ENCODE measurements at regions not wholly inside any gene's neighbourhood (a gene's known extent, or its start where the extent isn't known, plus 50 kb on each side); places are given as distances from the start of the nearest gene placed in this dataset.

- no peaks in the 10 kb centered on the region for H3K36me3 ChIP-seq (replicated peaks in 1 of 2; ENCODE audit: control insufficient read depth in 1 of 2, insufficient read depth in 2 of 2, low read length in 1 of 2)
- TF ChIP-seq FOXM1 (IDR thresholded peaks at IDR 0.05; ENCODE audit: low read depth) (no peak), RXRA (IDR thresholded peaks at IDR 0.05; ENCODE audit: borderline replicate concordance, low read depth) (no peak), YY1 (IDR thresholded peaks at IDR 0.05; ENCODE audit: low read depth) (no peak), RFX5 (IDR thresholded peaks at IDR 0.05; ENCODE audit: low read length) (no peak)
- CTCF ChIA-PET = no interaction called here
- POLR2A ChIA-PET = no interaction called here
- H3K4me2 ChIP-seq = peak overlapping the region; percentile 40; the same call in 1 of the 2 replicates
- peak overlapping the region in 1 of 2 experiments; percentile 7; a peak in 1 of 4 replicates for H3K4me3 ChIP-seq (ENCODE audit: low read depth in 2 of 2, low read length in 1 of 2)
- H4K20me1 ChIP-seq (ENCODE audit: insufficient read depth) = no peaks in the 10 kb centered on the region
- H3K79me2 ChIP-seq (ENCODE audit: insufficient read depth) = no peaks in the 10 kb centered on the region
- H2AFZ ChIP-seq (ENCODE audit: low read depth) = peak overlapping the region; percentile 21; the same call in 1 of the 2 replicates
- peaks cover 35% of the 10 kb centered on the region for H3F3A ChIP-seq (replicated peaks; ENCODE audit: insufficient read depth)
- WGBS (ENCODE audit: low lambda C conversion rate) = 89% methylated on average over 1 of the region's 1 CpG
- no peak overlapping the region for H3K9ac ChIP-seq
- H3K27me3 ChIP-seq (ENCODE audit: insufficient read depth) = no peaks in the 10 kb centered on the region
- no peaks in the 10 kb centered on the region for H3K9me2 ChIP-seq
- no peak for DNase-seq
- H3K9me3 ChIP-seq = no peaks in the 10 kb centered on the region
- peak overlapping the region; percentile 67 to 75; a peak in 3 of 4 replicates for H3K27ac ChIP-seq (ENCODE audit: low read depth in 2 of 2, low read length in 1 of 2)
- H3K4me1 ChIP-seq (ENCODE audit: control insufficient read depth in 1 of 2, insufficient read depth in 2 of 2, low read depth in 1 of 2, low read length in 1 of 2) = peaks cover 4 to 33% of the 10 kb centered on the region in 2 experiments
Measured at GRCh38 chr2:63735931-63736330, 105.8 kb upstream of the UGP2 start.

DNA sequence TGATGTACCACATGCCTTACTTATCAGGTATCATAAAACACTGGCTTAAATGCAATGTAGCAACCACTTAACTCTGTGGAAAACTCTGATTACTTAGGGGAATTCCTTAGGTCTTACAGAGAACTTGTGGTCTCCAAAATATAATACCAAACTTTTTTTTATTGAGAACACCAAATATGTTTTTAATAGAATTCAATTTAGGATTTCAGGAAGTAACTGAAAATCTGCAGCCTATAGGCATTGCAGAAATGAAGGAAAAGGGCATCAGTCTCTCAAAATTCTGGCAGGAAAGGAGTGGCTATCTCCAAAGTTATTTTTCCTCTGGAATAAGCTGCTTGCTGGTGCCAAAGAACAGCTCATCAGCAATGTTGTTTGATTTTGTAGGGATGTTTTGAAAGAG, 105.3 kb upstream of the UGP2 start:
- DNase-seq = no peak
- H3K27me3 ChIP-seq (ENCODE audit: insufficient read depth) = no peaks in the 10 kb centered on the region
- no peaks in the 10 kb centered on the region for H3K79me2 ChIP-seq (ENCODE audit: insufficient read depth)
- H4K20me1 ChIP-seq (ENCODE audit: insufficient read depth) = no peaks in the 10 kb centered on the region
- peak overlapping the region; percentile 67 to 75; a peak in 3 of 4 replicates for H3K27ac ChIP-seq (ENCODE audit: low read depth in 2 of 2, low read length in 1 of 2)
- H3K36me3 ChIP-seq (replicated peaks in 1 of 2; ENCODE audit: control insufficient read depth in 1 of 2, insufficient read depth in 2 of 2, low read length in 1 of 2) = no peaks in the 10 kb centered on the region
- H3K4me3 ChIP-seq (ENCODE audit: low read depth in 2 of 2, low read length in 1 of 2) = peak overlapping the region in 1 of 2 experiments; percentile 7; a peak in 1 of 4 replicates
- POLR2A ChIA-PET = no interaction called here
- no peaks in the 10 kb centered on the region for H3K9me3 ChIP-seq
- H3K9me2 ChIP-seq = no peaks in the 10 kb centered on the region
- H3K4me1 ChIP-seq (ENCODE audit: control insufficient read depth in 1 of 2, insufficient read depth in 2 of 2, low read depth in 1 of 2, low read length in 1 of 2) = peaks cover 7 to 37% of the 10 kb centered on the region in 2 experiments
- no peak for TF ChIP-seq CHD2 (IDR thresholded peaks at IDR 0.05; ENCODE audit: low read length, partially characterized antibody)
- no peak for TF ChIP-seq IRF3 (IDR thresholded peaks at IDR 0.05; ENCODE audit: low read depth, low read length)
- no peak for TF ChIP-seq RXRA (IDR thresholded peaks at IDR 0.05; ENCODE audit: borderline replicate concordance, low read depth)
- TF ChIP-seq, protein P1, sequence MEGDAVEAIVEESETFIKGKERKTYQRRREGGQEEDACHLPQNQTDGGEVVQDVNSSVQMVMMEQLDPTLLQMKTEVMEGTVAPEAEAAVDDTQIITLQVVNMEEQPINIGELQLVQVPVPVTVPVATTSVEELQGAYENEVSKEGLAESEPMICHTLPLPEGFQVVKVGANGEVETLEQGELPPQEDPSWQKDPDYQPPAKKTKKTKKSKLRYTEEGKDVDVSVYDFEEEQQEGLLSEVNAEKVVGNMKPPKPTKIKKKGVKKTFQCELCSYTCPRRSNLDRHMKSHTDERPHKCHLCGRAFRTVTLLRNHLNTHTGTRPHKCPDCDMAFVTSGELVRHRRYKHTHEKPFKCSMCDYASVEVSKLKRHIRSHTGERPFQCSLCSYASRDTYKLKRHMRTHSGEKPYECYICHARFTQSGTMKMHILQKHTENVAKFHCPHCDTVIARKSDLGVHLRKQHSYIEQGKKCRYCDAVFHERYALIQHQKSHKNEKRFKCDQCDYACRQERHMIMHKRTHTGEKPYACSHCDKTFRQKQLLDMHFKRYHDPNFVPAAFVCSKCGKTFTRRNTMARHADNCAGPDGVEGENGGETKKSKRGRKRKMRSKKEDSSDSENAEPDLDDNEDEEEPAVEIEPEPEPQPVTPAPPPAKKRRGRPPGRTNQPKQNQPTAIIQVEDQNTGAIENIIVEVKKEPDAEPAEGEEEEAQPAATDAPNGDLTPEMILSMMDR (IDR thresholded peaks at IDR 0.05) = no peak
- TF ChIP-seq, protein P2, sequence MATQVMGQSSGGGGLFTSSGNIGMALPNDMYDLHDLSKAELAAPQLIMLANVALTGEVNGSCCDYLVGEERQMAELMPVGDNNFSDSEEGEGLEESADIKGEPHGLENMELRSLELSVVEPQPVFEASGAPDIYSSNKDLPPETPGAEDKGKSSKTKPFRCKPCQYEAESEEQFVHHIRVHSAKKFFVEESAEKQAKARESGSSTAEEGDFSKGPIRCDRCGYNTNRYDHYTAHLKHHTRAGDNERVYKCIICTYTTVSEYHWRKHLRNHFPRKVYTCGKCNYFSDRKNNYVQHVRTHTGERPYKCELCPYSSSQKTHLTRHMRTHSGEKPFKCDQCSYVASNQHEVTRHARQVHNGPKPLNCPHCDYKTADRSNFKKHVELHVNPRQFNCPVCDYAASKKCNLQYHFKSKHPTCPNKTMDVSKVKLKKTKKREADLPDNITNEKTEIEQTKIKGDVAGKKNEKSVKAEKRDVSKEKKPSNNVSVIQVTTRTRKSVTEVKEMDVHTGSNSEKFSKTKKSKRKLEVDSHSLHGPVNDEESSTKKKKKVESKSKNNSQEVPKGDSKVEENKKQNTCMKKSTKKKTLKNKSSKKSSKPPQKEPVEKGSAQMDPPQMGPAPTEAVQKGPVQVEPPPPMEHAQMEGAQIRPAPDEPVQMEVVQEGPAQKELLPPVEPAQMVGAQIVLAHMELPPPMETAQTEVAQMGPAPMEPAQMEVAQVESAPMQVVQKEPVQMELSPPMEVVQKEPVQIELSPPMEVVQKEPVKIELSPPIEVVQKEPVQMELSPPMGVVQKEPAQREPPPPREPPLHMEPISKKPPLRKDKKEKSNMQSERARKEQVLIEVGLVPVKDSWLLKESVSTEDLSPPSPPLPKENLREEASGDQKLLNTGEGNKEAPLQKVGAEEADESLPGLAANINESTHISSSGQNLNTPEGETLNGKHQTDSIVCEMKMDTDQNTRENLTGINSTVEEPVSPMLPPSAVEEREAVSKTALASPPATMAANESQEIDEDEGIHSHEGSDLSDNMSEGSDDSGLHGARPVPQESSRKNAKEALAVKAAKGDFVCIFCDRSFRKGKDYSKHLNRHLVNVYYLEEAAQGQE (IDR thresholded peaks at IDR 0.05; ENCODE audit: low read depth, low read length) = no peak
- TF ChIP-seq JUND (IDR thresholded peaks at IDR 0.05) = no peak
- peak; percentile 9 for TF ChIP-seq PBX3 (IDR thresholded peaks at IDR 0.05)
- peak; percentile 32 for TF ChIP-seq NFIC (IDR thresholded peaks at IDR 0.05; ENCODE audit: borderline replicate concordance)
- TF ChIP-seq FOXJ3 (CRISPR knock-in tag; IDR thresholded peaks at IDR 0.05) = no peak
- no peak for TF ChIP-seq TAF1 (IDR thresholded peaks at IDR 0.05; ENCODE audit: borderline replicate concordance, low read depth, low read length)
- TF ChIP-seq TCF12 (IDR thresholded peaks at IDR 0.05) = peak; percentile 50
- H3F3A ChIP-seq (replicated peaks; ENCODE audit: insufficient read depth) = peaks cover 39% of the 10 kb centered on the region
- peak overlapping the region; percentile 40; the same call in 1 of the 2 replicates for H3K4me2 ChIP-seq
- CTCF ChIA-PET = no interaction called here
- H3K9ac ChIP-seq = no peak overlapping the region
- peak overlapping the region; percentile 21; the same call in 1 of the 2 replicates for H2AFZ ChIP-seq (ENCODE audit: low read depth)

Data from SK-N-SH (cell line).